RWPE1 (cell line): ENCODE measurements at regions not wholly inside any gene's neighbourhood (a gene's known extent, or its start where the extent isn't known, plus 50 kb on each side); places are given as distances from the start of the nearest gene placed in this dataset.

Experiments
- CTCF ChIA-PET: fragments of 350-600 bp; sonication (Branson Sonifier 250); formaldehyde crosslinking; extraction: SDS; loops from one replicate; lab custom pipeline; 2021; lab: Yijun Ruan, JAX
- POLR2A ChIA-PET: fragments of 400-600 bp; formaldehyde crosslinking; extraction: SDS; loops from one replicate; lab custom pipeline; 2020; ENCODE audit warnings: antibody characterized with exemption; ENCODE audit not compliant: low non-redundant PET; lab: Yijun Ruan, JAX
- DNase-seq: peaks from one replicate; pipeline ENCODE4 v3.0.0; 2012; ENCODE audit warnings: low spot score
- H3K27ac ChIP-seq: fragments of 450-650 bp; 2 replicates; pipeline ENCODE4 v1.5.1; 2017
- CTCF ChIP-seq: fragments of 450-650 bp; conservative IDR thresholded peaks from 2 replicates; pipeline ENCODE4 v1.5.1; 2017; ENCODE audit warnings: low read depth, mild to moderate bottlenecking

GRCh38 chr12:87066326-87066725 lies 810.1 kb upstream of the MGAT4C start:
- DNase-seq = no peak
- no peak overlapping the region for H3K27ac ChIP-seq
- no peak for TF ChIP-seq CTCF
- CTCF ChIA-PET = interaction anchor here (0.7 to 0.8 kb wide), 2 partner anchors 17 to 350 kb away, joined by 3 read pairs; no protein-coding TSS in a partner anchor
- POLR2A ChIA-PET = no interaction called here

GRCh38 chr12:87059231-87059630 lies 803.0 kb upstream of the MGAT4C start:
- ChIA-PET POLR2A (no interaction called here), CTCF (no interaction called here)
- H3K27ac ChIP-seq = no peak overlapping the region
- no peak for TF ChIP-seq CTCF
- DNase-seq = no peak

GRCh38 chr12:87054226-87054625 lies 798.0 kb upstream of the MGAT4C start:
- TF ChIP-seq CTCF = no peak
- no peak overlapping the region for H3K27ac ChIP-seq
- ChIA-PET POLR2A (no interaction called here), CTCF (no interaction called here)
- no peak for DNase-seq

GRCh38 chr12:87051621-87052020 lies 795.4 kb upstream of the MGAT4C start:
- ChIA-PET POLR2A (no interaction called here), CTCF (no interaction called here)
- TF ChIP-seq CTCF = no peak
- H3K27ac ChIP-seq = no peak overlapping the region
- DNase-seq = no peak

- ChIA-PET CTCF (no interaction called here), POLR2A (no interaction called here)
- no peak for TF ChIP-seq CTCF
- H3K27ac ChIP-seq = no peak overlapping the region
- no peak for DNase-seq
Observed at GRCh38 chr12:87047691-87048090, 791.5 kb upstream of the MGAT4C start.

GRCh38 chr12:87039536-87039935 lies 783.3 kb upstream of the MGAT4C start:
- no peak for TF ChIP-seq CTCF
- ChIA-PET POLR2A (no interaction called here), CTCF (no interaction called here)
- DNase-seq = no peak
- no peak overlapping the region for H3K27ac ChIP-seq

- DNase-seq = no peak
- ChIA-PET POLR2A (no interaction called here), CTCF (no interaction called here)
- TF ChIP-seq CTCF = no peak
- no peak overlapping the region for H3K27ac ChIP-seq
Observed at GRCh38 chr12:87038098-87038497, 781.9 kb upstream of the MGAT4C start.
